ENCODE measurements at regions not wholly inside any gene's neighbourhood (a gene's known extent, or its start where the extent isn't known, plus 50 kb on each side); places are given as distances from the start of the nearest gene placed in this dataset.

DNA sequence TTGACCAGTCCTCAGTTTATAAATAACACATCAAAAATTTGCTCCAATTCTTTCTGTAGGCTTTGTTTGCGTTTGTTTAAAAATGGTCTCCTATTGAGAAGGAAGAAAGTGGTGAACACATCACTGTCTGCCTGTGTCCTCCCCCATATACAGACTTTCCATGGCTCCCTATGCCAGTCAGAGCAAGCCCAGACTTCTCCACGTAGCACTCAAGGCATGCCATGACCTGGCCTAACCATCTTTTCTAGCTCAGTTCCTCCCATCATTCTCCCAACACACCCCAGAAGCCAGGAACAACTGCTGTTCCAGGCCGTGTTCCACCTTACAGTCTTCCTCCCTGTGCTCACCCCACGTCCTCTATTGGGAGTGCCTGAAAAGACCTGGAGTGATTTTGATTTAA, 129.6 kb upstream of the ZNF618 start:
- TF ChIP-seq, protein P1, sequence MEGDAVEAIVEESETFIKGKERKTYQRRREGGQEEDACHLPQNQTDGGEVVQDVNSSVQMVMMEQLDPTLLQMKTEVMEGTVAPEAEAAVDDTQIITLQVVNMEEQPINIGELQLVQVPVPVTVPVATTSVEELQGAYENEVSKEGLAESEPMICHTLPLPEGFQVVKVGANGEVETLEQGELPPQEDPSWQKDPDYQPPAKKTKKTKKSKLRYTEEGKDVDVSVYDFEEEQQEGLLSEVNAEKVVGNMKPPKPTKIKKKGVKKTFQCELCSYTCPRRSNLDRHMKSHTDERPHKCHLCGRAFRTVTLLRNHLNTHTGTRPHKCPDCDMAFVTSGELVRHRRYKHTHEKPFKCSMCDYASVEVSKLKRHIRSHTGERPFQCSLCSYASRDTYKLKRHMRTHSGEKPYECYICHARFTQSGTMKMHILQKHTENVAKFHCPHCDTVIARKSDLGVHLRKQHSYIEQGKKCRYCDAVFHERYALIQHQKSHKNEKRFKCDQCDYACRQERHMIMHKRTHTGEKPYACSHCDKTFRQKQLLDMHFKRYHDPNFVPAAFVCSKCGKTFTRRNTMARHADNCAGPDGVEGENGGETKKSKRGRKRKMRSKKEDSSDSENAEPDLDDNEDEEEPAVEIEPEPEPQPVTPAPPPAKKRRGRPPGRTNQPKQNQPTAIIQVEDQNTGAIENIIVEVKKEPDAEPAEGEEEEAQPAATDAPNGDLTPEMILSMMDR (IDR thresholded peaks at IDR 0.05; ENCODE audit: insufficient read depth, low read length, poor library complexity, severe bottlenecking): no peak
- no peak for TF ChIP-seq EZH2phosphoT487 (conservative IDR thresholded peaks at IDR 0.05; ENCODE audit: low read length)
